A673 (cell line): ENCODE measurements at regions not wholly inside any gene's neighbourhood (a gene's known extent, or its start where the extent isn't known, plus 50 kb on each side); places are given as distances from the start of the nearest gene placed in this dataset.

Experiments
- EZH2 ChIP-seq: fragments of 200-600 bp; sonication (generic); IDR thresholded peaks from 2 replicates; pipeline ENCODE4 v1.6.1; 2017; ENCODE audit warnings: borderline replicate concordance, low read depth, mild to moderate bottlenecking, mixed read lengths, antibody characterized with exemption, low read length; ENCODE audit not compliant: poor library complexity, severe bottlenecking
- TF ChIP-seq, protein P1 (sequence below): fragments of 300-800, 200-600 bp; sonication (generic); conservative IDR thresholded peaks from 2 replicates; pipeline ENCODE4 v1.5.1; 2017; ENCODE audit warnings: low read depth, mild to moderate bottlenecking, antibody characterized with exemption, low read length, moderate library complexity, mixed read lengths

DNA sequence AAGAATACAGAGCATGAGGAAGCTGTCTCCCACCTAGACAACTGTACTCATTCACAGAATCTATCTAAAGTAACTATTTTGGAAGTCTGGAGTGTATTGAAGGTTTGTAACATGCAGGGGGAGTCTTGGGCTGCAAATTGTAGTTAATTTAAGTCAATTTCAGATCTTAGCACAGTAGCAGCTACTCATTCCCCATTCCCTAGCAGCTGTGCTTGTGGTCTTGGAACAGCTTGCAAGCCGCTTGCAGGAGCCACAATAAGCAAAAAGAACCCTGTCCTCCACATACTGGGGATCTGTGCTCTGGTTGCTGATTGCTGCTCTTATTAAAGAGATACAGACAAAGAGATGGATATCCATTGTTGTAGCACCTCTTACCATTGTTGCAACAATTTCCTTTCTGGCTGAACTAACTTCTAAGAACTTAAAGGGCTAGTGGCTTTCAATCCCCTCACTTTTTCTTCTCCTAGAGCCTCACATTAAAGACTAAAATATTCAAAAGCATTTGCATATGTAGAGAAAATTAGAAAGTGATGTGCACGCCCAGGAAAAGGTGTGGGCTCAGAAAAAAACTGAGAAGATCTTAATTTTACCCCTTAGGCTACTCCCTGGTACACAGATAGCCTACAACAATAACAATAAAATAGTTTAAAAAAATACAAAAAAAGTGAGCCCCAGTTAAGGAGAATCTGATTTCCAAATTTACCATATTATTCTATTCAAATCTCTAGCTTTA, 1775.1 kb upstream of the PIK3C3 start:
- TF ChIP-seq, protein P1, sequence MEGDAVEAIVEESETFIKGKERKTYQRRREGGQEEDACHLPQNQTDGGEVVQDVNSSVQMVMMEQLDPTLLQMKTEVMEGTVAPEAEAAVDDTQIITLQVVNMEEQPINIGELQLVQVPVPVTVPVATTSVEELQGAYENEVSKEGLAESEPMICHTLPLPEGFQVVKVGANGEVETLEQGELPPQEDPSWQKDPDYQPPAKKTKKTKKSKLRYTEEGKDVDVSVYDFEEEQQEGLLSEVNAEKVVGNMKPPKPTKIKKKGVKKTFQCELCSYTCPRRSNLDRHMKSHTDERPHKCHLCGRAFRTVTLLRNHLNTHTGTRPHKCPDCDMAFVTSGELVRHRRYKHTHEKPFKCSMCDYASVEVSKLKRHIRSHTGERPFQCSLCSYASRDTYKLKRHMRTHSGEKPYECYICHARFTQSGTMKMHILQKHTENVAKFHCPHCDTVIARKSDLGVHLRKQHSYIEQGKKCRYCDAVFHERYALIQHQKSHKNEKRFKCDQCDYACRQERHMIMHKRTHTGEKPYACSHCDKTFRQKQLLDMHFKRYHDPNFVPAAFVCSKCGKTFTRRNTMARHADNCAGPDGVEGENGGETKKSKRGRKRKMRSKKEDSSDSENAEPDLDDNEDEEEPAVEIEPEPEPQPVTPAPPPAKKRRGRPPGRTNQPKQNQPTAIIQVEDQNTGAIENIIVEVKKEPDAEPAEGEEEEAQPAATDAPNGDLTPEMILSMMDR = no peak
- no peak for TF ChIP-seq EZH2
